GM19438 (cell line): ENCODE measurements at regions not wholly inside any gene's neighbourhood (a gene's known extent, or its start where the extent isn't known, plus 50 kb on each side); places are given as distances from the start of the nearest gene placed in this dataset.

Source experiments
- ATAC-seq: cut with Tn5 transposase; IDR thresholded peaks from one replicate; pipeline ENCODE4 v1.9.1; 2021; ENCODE audit warnings: low read depth; ENCODE audit not compliant: unreplicated experiment

DNA sequence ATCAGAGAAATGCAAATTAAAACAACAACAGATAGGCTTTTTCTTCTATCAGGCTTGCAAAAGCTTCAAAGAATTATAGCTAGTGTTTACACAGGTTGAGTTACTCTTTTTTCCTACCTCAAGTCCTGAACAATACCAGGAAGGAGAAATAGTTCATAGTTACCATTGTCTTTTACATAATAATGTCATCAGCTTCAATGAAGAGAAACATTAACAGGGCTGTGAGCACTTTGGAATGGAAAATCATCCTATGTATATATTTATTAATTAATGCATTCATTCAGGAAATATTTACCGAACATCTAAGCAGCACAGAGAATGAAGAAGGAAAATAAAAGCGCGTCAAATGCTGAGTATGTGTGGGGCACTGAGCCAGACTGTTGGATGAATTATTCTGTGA, 197.3 kb downstream of the ZBTB18 start:
- no peak for ATAC-seq

GRCh38 chr1:244252211-244252610, 199.5 kb downstream of the ADSS2 start:
- no peak for ATAC-seq

DNA sequence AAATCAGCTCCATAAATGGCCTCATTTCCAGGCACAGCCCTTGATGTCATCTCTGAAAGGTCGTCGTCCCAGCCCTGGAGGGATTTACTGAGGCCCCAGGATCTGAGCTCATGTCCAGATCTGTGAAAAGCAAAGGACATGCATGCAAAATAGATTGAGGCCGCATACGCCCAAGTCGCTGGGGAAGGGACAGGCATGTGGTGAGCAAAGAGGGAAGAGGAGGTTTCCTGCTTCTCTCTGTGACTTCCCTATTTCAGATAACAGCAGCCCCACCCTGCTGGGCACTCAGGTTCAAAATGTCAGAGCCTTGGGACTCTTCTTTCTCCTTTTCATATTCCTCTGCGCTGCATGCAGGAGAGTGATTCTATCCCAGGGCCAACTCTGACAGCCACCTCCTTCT, 197.2 kb downstream of the ADSS2 start:
- ATAC-seq: no peak

- no peak for ATAC-seq
These were observed 196.2 kb downstream of the ADSS2 start for GRCh38 chr1:244255426-244255965.

DNA sequence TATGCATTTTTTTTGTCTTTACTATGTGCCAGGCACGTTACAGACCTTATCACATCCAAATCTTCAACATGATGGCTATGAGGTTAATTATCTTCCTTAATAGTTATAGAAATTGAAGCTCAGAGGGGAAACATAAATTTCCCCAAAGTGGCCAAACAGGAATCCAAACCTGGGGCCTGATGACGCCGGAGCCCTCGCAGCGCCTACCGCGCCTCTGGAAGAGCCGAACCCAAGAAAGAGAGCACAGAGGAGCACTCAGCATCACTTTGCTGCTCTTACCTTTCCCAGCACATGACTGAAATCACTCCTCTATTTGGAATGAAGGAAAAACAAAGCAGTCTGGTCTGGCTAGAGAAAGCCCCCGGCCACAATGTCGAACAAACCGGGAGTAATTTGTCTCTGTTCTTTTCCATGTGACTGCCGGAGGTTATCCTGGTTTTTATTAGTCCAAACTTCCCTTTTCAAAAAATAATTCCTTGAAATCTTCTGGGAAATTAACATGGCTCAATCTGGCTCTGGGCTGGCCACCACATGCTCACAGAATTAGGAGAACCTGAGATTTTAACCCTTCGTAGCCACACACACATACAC, 195.5 kb downstream of the ADSS2 start:
- no peak for ATAC-seq

GRCh38 chr1:244264163-244264562, 187.5 kb downstream of the ADSS2 start:
- no peak for ATAC-seq

DNA sequence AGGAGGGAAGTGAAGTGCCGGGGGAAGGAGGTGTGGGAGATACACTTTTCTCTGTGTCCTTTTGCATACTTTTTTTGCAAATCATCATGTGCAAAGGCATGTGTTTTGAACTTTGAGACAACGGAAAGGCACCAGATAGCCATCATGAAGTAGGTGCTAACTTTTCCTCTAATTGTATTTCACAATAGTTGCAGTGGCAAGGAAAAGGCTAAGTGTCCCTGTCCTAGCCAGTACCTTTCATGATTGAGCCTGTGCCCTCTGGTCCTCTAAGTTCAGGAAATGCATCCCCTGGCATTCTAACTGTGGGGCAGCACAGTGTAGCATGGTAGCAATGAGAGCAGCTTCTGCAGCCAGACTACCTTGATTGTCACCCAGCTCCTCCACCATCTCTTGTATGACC, 186.2 kb downstream of the ADSS2 start:
- no peak for ATAC-seq

DNA sequence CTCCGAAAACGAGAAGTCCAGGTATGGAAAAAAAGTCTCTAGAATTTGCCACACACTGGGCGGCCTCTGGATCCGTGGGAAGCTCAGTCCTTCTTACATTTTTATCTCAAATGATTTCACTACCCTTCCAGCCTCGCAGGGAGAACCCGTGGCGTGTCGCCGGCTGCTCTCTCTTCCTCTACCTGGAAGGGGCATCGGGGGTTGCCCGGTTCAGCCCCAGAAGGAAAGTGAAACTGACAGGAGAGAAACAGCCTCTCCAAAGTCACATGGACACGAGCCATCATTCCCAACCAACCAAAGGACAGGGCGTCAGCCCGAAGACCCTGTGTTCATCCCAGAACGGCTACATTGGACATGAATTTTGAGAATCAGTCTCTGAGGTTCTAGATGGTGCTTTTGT, 182.5 kb downstream of the ADSS2 start:
- no peak for ATAC-seq

DNA sequence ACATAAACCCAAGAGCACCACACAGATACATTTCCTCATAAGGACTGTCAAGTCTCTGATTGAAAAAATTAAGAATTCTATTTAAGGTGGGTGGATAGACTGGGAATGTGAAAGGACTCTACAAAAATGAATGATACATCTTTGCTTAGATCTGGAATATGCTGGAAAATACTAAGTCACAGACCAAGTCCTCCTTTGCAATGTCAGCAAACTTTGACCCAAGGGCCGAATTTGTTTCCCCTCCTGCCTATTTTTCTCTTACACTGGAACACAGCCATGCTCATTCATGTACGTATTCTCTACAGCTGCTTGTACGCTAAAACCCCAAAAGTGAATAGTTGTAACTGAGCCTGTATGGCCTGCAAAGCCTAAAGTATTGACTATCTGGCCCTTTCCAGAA, 180.7 kb downstream of the ADSS2 start:
- no peak for ATAC-seq

DNA sequence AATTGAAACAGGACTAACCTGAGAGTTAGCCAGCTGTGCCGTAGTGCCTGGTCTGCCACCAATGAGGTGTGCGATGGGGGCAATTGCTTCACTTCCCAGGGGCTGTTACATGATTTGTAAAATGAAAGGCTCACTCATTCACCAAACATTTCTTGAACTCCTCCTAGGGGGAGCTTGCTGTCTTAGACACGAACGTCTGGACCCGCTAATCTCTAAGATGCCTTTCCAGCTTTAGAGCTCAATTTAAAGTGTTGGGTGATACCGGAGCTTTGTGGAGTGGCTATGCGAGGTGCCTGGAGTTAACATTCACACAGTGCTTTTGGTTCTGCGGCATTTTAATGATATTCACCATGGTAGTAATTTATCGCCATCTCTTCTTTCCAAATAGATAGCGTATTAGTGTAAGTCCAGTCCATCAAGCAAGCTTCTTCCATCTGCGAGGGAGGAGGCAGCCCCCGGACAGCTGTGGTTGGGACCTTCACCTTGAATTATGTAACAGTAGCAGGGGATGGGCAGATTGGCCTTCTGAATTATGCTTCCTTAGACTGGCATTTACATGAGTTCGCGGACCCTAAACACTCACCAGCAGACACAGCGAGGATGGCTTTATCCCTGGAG, 179.9 kb downstream of the ADSS2 start:
- ATAC-seq: no peak

- no peak for ATAC-seq
These were observed 179.0 kb downstream of the ADSS2 start for GRCh38 chr1:244272471-244273261.

GRCh38 chr1:244273262-244273844, 178.4 kb downstream of the ADSS2 start:
- no peak for ATAC-seq

- no peak for ATAC-seq
These were observed 177.7 kb downstream of the ADSS2 start for GRCh38 chr1:244273845-244274619.

DNA sequence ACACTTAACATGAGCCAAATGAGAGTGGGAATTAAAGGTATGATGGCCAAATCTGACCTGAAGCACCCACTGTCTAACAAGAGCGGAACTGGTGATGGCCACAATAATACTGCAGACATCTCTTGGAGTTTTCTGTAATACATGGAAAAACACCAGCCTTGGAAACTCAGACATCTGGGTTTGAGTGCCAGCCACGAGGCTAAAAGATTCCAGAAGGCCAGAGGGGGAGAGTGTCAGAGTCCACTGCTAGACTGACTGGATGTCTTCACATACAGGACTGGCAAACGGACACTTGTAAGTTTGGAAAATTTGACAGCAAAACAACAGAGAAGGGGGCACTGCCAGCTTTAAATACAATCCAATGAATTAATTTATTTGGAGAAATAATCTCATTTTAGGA, 175.1 kb downstream of the ADSS2 start:
- ATAC-seq: no peak

DNA sequence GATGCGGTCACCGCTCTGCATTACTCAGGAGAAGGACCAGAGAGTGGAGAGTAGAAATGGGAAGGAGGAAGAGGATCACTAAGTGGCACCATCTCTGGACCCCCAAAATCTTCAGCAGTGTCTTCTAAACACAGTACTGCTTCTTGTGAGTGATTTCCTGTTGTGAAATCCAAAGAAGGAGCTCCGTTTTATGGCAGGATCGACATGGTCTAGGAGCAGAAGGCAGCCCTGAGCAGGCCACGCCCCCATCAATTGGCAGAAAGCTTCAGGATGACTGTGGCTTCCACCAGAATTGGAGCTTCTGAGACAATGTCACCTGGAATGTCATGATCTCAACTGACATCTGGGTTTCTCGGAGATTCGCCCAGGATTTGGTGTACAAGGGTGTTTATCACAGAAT, 171.5 kb downstream of the ADSS2 start:
- no peak for ATAC-seq

DNA sequence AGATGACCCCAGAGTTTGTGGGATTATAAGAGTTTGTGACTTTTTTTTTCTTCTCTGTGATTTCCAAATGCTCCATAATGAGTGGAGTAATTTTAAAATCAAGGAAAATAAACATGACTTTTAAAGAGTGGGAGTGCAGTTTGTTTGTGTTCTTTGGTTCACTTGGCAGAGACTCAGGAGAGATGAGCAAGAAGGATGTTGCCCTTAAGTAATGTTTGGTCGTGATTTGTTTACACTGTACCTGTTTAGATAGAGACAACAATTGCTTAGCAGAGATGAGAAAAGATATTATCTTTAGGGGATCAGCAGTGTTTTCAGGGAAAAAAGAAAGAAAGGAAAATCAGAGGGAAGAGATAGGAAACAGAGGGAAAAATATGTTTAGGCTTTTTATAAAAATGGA, 170.8 kb downstream of the ADSS2 start:
- ATAC-seq: no peak

DNA sequence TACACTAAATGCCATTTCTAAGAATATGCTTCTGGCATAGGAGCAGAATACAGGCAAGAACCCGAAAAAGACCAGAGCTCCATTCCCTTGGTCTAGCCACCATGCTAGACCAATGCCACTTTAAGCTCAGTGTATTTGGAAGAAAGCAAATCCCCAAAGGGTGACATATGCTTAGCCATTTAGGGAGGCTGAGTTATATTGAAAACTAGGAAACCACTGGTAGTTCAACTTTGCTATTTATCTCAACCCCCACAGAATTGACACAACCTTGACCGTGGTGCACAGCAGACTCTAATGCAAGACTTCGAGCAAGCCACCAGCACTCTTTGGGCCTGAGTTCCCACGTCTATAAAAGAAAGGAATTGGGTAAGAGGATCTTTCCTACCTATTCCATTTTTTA, 167.9 kb downstream of the ADSS2 start:
- ATAC-seq: no peak

GRCh38 chr1:244284641-244285156, 167.0 kb downstream of the ADSS2 start:
- ATAC-seq: no peak

DNA sequence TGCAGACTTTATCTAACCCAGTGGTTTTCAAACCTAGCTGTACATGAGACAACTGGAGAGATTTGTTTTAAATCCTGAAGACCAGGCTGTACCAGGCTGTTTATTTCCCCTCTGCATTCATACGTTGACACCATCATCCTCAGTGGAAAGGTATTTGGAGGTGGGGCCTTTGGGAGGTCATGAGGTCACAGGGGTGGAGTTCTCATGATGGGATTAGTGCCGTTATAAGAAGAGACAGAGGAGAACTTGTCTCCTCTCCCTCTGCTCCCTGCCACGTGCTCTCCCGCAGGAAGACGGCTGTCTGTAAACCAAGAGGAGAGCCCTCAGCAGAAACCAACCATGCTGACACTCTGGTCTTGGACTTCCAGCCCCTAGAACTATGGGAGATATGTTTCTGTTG, 165.4 kb downstream of the ADSS2 start:
- ATAC-seq: no peak

DNA sequence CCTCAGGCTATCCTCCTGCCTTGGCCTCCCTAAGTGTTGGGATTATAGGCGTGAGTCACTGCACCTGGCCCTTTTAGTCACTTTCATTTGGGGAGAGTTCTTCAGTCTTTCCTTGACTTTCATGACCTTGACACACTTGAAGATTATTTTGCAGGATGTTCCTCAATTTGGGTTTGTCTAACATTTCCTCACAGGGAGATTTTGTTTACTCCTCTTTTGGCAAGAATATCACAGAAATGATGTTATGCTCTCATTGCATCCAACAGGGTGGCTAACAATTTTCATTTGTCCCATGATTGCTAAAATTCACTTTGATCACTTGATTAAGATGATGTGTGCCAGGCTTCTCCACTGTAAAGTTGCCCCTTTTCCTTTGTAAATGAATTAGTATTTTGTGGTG, 164.0 kb downstream of the ADSS2 start:
- no peak for ATAC-seq
